ENCODE measurements at regions not wholly inside any gene's neighbourhood (a gene's known extent, or its start where the extent isn't known, plus 50 kb on each side); places are given as distances from the start of the nearest gene placed in this dataset.

GRCh38 chr3:5732081-5732480, 544.6 kb downstream of the EDEM1 start:
- CTCF ChIA-PET, result interaction anchor here (0.9 to 3.2 kb wide), 4 partner anchors 14 to 307 kb away, joined by 3 to 11 read pairs (median 5); no protein-coding TSS in a partner anchor
- TF ChIP-seq CTCF (IDR thresholded peaks at IDR 0.05; ENCODE audit: control extremely low read depth, extremely low read depth, low read depth, missing control alignments), result no peak
- POLR2A ChIA-PET, result no interaction called here
- DNase-seq (ENCODE audit: extremely low spot score), result no peak

- no peak for DNase-seq (ENCODE audit: extremely low spot score)
- CTCF ChIA-PET, result interaction anchor here (0.7 to 3.2 kb wide), 2 partner anchors 13 to 306 kb away, joined by 3 to 11 read pairs; no protein-coding TSS in a partner anchor
- POLR2A ChIA-PET, result no interaction called here
- TF ChIP-seq CTCF (IDR thresholded peaks at IDR 0.05; ENCODE audit: control extremely low read depth, extremely low read depth, low read depth, missing control alignments), result no peak
Observed at GRCh38 chr3:5733995-5734394, 546.5 kb downstream of the EDEM1 start.

- no peak for TF ChIP-seq CTCF (IDR thresholded peaks at IDR 0.05; ENCODE audit: control extremely low read depth, extremely low read depth, low read depth, missing control alignments)
- ChIA-PET POLR2A (no interaction called here), CTCF (no interaction called here)
- DNase-seq (ENCODE audit: extremely low spot score), result no peak
Observed at GRCh38 chr3:5735896-5736295, 548.4 kb downstream of the EDEM1 start.

- no peak for TF ChIP-seq CTCF (IDR thresholded peaks at IDR 0.05; ENCODE audit: control extremely low read depth, extremely low read depth, low read depth, missing control alignments)
- no peak for DNase-seq (ENCODE audit: extremely low spot score)
- ChIA-PET POLR2A (no interaction called here), CTCF (no interaction called here)
Observed at GRCh38 chr3:5739299-5739935, 551.9 kb downstream of the EDEM1 start.

GRCh38 chr3:5739949-5740348, 552.4 kb downstream of the EDEM1 start:
- no peak for DNase-seq (ENCODE audit: extremely low spot score)
- ChIA-PET POLR2A (no interaction called here), CTCF (no interaction called here)
- no peak for TF ChIP-seq CTCF (IDR thresholded peaks at IDR 0.05; ENCODE audit: control extremely low read depth, extremely low read depth, low read depth, missing control alignments)

- no peak for DNase-seq (ENCODE audit: extremely low spot score)
- ChIA-PET POLR2A (no interaction called here), CTCF (interaction anchor here (1.1 to 1.4 kb wide), 3 partner anchors 10 to 28 kb away, joined by 3 read pairs; no protein-coding TSS in a partner anchor)
- TF ChIP-seq CTCF (IDR thresholded peaks at IDR 0.05; ENCODE audit: control extremely low read depth, extremely low read depth, low read depth, missing control alignments), result no peak
Observed at GRCh38 chr3:5741017-5741416, 553.5 kb downstream of the EDEM1 start.
